ENCODE measurements at regions not wholly inside any gene's neighbourhood (a gene's known extent, or its start where the extent isn't known, plus 50 kb on each side); places are given as distances from the start of the nearest gene placed in this dataset.

DNA sequence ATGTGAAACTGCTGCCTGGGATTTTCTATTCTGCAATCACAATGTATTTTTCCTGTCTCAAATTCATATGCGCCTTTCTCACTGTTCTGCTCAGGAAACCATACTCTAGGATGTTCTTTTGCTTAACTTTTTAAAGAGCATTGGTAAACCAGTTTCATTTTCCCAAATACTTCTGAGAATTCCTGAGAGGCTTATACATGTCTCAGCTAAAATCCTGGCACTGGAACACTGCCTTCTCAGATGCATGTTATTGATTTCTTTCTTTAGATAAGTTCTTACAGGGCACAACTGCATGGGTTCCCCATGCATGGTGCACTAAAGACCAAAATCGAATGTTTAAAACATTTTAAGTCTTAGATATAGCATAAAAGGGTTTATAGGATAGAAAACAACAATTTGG, 178.3 kb upstream of the PLSCR5 start:
- no peak overlapping the region for H3K4me3 Mint-ChIP-seq
- ATAC-seq (no peak), DNase-seq (no peak)
- intact Hi-C loops (cut with micrococcal nuclease), result no loop called here
- Histone ChIP-seq H3K27me3 (ENCODE audit: control insufficient read depth in 2 of 2, insufficient read depth in 2 of 2, low read length in 2 of 2) (no peaks in the 10 kb centered on the region), H3K9me3 (ENCODE audit: control insufficient read depth in 2 of 3, low read length in 3 of 3) (no peaks in the 10 kb centered on the region), H3K4me1 (ENCODE audit: control insufficient read depth in 2 of 2, insufficient read depth in 2 of 2, low read length in 2 of 2) (no peaks in the 10 kb centered on the region), H3K4me3 (ENCODE audit: low read length) (no peak overlapping the region), H3K36me3 (ENCODE audit: control insufficient read depth in 2 of 3, insufficient read depth in 3 of 3, low read length in 3 of 3) (no peaks in the 10 kb centered on the region), H3K27ac (ENCODE audit: low read depth, low read length) (no peak overlapping the region)
- POLR2A ChIA-PET, result no interaction called here
- no peaks in the 10 kb centered on the region for H3K27me3 Mint-ChIP-seq
- CTCF ChIA-PET, result no interaction called here
- peaks cover 0 to 7% (median 0%) of the 10 kb centered on the region in 11 donors for H3K9me3 Mint-ChIP-seq
- H3K4me1 Mint-ChIP-seq, result no peaks in the 10 kb centered on the region
- no peaks in the 10 kb centered on the region for H3K36me3 Mint-ChIP-seq
- no peak overlapping the region for H3K27ac Mint-ChIP-seq

- H3K9me3 ChIP-seq (ENCODE audit: control insufficient read depth in 2 of 3, low read length in 3 of 3), result no peaks in the 10 kb centered on the region
- intact Hi-C loops (cut with micrococcal nuclease), result no loop called here
- H3K36me3 ChIP-seq (ENCODE audit: control insufficient read depth in 2 of 3, insufficient read depth in 3 of 3, low read length in 3 of 3), result no peaks in the 10 kb centered on the region
- ATAC-seq (no peak), DNase-seq (no peak)
- H3K27ac ChIP-seq (ENCODE audit: low read depth, low read length), result no peak overlapping the region
- Mint-ChIP-seq H3K36me3 (no peaks in the 10 kb centered on the region), H3K9me3 (peaks cover 0 to 8% (median 0%) of the 10 kb centered on the region in 11 donors), H3K4me1 (no peaks in the 10 kb centered on the region), H3K27me3 (no peaks in the 10 kb centered on the region), H3K4me3 (no peak overlapping the region), H3K27ac (no peak overlapping the region)
- no peaks in the 10 kb centered on the region for H3K4me1 ChIP-seq (ENCODE audit: control insufficient read depth in 2 of 2, insufficient read depth in 2 of 2, low read length in 2 of 2)
- POLR2A ChIA-PET, result no interaction called here
- H3K27me3 ChIP-seq (ENCODE audit: control insufficient read depth in 2 of 2, insufficient read depth in 2 of 2, low read length in 2 of 2), result no peaks in the 10 kb centered on the region
- CTCF ChIA-PET, result no interaction called here
- H3K4me3 ChIP-seq (ENCODE audit: low read length), result no peak overlapping the region
Measured at GRCh38 chr3:146781606-146782005, 176.5 kb upstream of the PLSCR5 start.

DNA sequence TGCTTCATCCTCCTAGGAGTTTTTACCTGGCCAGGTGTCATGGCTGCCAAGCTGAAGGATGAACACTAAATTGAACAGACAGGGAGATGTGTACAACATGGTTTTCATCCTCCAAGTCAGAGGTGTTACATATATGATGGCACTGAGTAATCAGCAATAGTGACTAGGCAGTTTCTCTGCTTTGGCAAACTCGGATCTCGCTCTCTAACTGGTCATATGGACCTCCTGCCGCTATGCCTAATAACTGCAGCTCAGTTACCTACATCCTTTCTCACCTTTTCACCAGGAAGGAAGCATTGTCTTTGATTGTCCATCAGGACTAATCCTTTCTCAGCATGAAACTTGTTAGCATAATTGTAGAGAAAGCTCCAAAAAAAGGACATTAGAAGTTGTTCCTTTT, 175.9 kb upstream of the PLSCR5 start:
- Histone ChIP-seq H3K36me3 (ENCODE audit: control insufficient read depth in 2 of 3, insufficient read depth in 3 of 3, low read length in 3 of 3) (no peaks in the 10 kb centered on the region), H3K4me1 (ENCODE audit: control insufficient read depth in 2 of 2, insufficient read depth in 2 of 2, low read length in 2 of 2) (no peaks in the 10 kb centered on the region), H3K9me3 (ENCODE audit: control insufficient read depth in 2 of 3, low read length in 3 of 3) (no peaks in the 10 kb centered on the region), H3K4me3 (ENCODE audit: low read length) (no peak overlapping the region), H3K27ac (ENCODE audit: low read depth, low read length) (no peak overlapping the region), H3K27me3 (ENCODE audit: control insufficient read depth in 2 of 2, insufficient read depth in 2 of 2, low read length in 2 of 2) (no peaks in the 10 kb centered on the region)
- Mint-ChIP-seq H3K9me3 (peaks cover 0 to 6% (median 0%) of the 10 kb centered on the region in 11 donors), H3K27ac (no peak overlapping the region), H3K4me3 (no peak overlapping the region), H3K36me3 (no peaks in the 10 kb centered on the region), H3K27me3 (no peaks in the 10 kb centered on the region), H3K4me1 (no peaks in the 10 kb centered on the region)
- intact Hi-C loops (cut with micrococcal nuclease), result no loop called here
- ATAC-seq (no peak), DNase-seq (no peak)
- ChIA-PET POLR2A (no interaction called here), CTCF (no interaction called here)

DNA sequence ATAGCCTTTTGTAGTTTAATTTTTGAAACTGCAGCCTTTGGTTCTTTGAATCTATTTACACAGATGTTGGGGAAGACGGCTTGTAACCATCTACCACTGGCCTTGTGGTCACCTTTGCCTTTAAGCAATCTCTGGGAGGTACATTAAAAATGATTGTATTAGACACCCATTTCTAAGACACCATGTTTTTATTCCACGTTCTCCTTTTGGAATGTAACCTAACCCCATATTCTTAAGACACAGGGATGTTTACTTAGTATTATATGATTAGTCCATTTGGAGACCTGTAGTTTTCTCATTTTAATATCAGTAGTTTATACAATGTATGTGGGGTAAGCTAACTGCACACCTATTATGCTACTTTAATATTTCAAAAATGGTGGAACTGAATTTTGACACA, 175.1 kb upstream of the PLSCR5 start:
- POLR2A ChIA-PET, result no interaction called here
- CTCF ChIA-PET, result no interaction called here
- H3K27ac Mint-ChIP-seq, result no peak overlapping the region
- H3K36me3 Mint-ChIP-seq, result no peaks in the 10 kb centered on the region
- H3K27me3 Mint-ChIP-seq, result no peaks in the 10 kb centered on the region
- no peak overlapping the region for H3K4me3 Mint-ChIP-seq
- no peaks in the 10 kb centered on the region for H3K36me3 ChIP-seq (ENCODE audit: control insufficient read depth in 2 of 3, insufficient read depth in 3 of 3, low read length in 3 of 3)
- H3K9me3 Mint-ChIP-seq, result peaks cover 0 to 6% (median 0%) of the 10 kb centered on the region in 11 donors
- no peaks in the 10 kb centered on the region for H3K4me1 ChIP-seq (ENCODE audit: control insufficient read depth in 2 of 2, insufficient read depth in 2 of 2, low read length in 2 of 2)
- ATAC-seq (no peak), DNase-seq (no peak)
- no peaks in the 10 kb centered on the region for H3K9me3 ChIP-seq (ENCODE audit: control insufficient read depth in 2 of 3, low read length in 3 of 3)
- H3K27me3 ChIP-seq (ENCODE audit: control insufficient read depth in 2 of 2, insufficient read depth in 2 of 2, low read length in 2 of 2), result no peaks in the 10 kb centered on the region
- H3K27ac ChIP-seq (ENCODE audit: low read depth, low read length), result no peak overlapping the region
- intact Hi-C loops (cut with micrococcal nuclease), result no loop called here
- H3K4me1 Mint-ChIP-seq, result no peaks in the 10 kb centered on the region
- no peak overlapping the region for H3K4me3 ChIP-seq (ENCODE audit: low read length)

DNA sequence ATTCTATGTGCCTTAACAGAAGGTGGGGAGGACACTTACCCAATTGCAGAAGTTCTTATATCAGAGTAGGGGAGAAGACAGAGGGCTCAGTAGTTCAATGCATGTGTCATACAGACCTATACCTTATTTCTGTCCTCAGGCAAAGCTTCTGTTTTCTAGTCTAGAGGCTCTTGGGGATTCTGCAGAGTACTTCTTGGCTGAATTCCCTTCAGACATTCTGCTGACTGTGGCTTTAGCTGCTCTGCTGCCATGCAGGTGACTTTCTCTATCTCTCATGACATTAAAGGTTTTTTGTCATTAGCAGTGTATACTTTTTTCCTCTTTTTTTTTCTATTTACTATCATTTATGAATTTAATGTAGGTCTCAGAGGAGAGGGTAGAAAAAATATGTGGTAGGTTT, 172.8 kb upstream of the PLSCR5 start:
- Histone ChIP-seq H3K9me3 (ENCODE audit: control insufficient read depth in 2 of 3, low read length in 3 of 3) (no peaks in the 10 kb centered on the region), H3K36me3 (ENCODE audit: control insufficient read depth in 2 of 3, insufficient read depth in 3 of 3, low read length in 3 of 3) (no peaks in the 10 kb centered on the region), H3K4me3 (ENCODE audit: low read length) (no peak overlapping the region), H3K27me3 (ENCODE audit: control insufficient read depth in 2 of 2, insufficient read depth in 2 of 2, low read length in 2 of 2) (no peaks in the 10 kb centered on the region), H3K4me1 (ENCODE audit: control insufficient read depth in 2 of 2, insufficient read depth in 2 of 2, low read length in 2 of 2) (no peaks in the 10 kb centered on the region), H3K27ac (ENCODE audit: low read depth, low read length) (no peak overlapping the region)
- Mint-ChIP-seq H3K27ac (no peak overlapping the region), H3K4me1 (no peaks in the 10 kb centered on the region), H3K27me3 (no peaks in the 10 kb centered on the region), H3K9me3 (peaks cover 0 to 6% (median 0%) of the 10 kb centered on the region in 11 donors), H3K36me3 (no peaks in the 10 kb centered on the region), H3K4me3 (no peak overlapping the region)
- intact Hi-C loops (cut with micrococcal nuclease), result no loop called here
- POLR2A ChIA-PET, result no interaction called here
- ATAC-seq (no peak), DNase-seq (no peak)
- CTCF ChIA-PET, result no interaction called here

DNA sequence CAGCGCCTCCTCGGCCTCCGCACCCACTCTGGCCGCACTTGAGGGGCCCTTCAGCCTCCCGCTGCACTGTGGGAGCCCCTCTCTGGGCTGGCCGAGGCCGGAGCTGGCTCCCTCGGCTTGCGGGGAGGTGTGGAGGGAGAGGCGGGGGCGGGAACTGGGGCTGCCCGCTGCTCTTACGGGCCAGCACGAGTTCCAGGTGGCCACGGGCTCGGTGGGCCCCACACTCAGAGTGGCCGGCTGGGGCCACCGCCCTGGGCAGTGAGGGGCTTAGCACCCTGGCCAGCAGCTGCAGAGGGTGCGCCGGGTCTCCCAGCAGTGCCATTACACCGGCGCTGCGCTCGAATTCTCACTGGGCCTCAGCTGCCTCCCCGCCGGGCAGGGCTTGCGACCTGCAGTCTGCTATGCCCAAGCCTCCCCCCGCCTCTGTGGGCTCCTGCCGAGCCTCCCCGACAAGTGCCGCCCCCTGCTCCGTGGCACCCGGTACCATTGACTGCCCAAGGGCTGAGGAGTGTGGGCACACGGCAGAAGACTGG, 167.1 kb upstream of the PLSCR5 start:
- Histone ChIP-seq H3K4me3 (ENCODE audit: low read length) (no peak overlapping the region), H3K36me3 (ENCODE audit: control insufficient read depth in 2 of 3, insufficient read depth in 3 of 3, low read length in 3 of 3) (no peaks in the 10 kb centered on the region), H3K9me3 (ENCODE audit: control insufficient read depth in 2 of 3, low read length in 3 of 3) (no peaks in the 10 kb centered on the region), H3K4me1 (ENCODE audit: control insufficient read depth in 2 of 2, insufficient read depth in 2 of 2, low read length in 2 of 2) (no peaks in the 10 kb centered on the region), H3K27ac (ENCODE audit: low read depth, low read length) (no peak overlapping the region), H3K27me3 (ENCODE audit: control insufficient read depth in 2 of 2, insufficient read depth in 2 of 2, low read length in 2 of 2) (no peaks in the 10 kb centered on the region)
- DNase-seq (no peak), ATAC-seq (no peak)
- intact Hi-C loops (cut with micrococcal nuclease), result no loop called here
- Mint-ChIP-seq H3K9me3 (peaks cover 0 to 8% (median 2%) of the 10 kb centered on the region in 11 donors), H3K27me3 (no peaks in the 10 kb centered on the region), H3K36me3 (no peaks in the 10 kb centered on the region), H3K4me3 (no peak overlapping the region), H3K4me1 (no peaks in the 10 kb centered on the region), H3K27ac (no peak overlapping the region)
- ChIA-PET CTCF (no interaction called here), POLR2A (no interaction called here)

GRCh38 chr3:146770881-146771280, 165.7 kb upstream of the PLSCR5 start:
- no peaks in the 10 kb centered on the region for H3K36me3 Mint-ChIP-seq
- intact Hi-C loops (cut with micrococcal nuclease), result no loop called here
- no peak overlapping the region for H3K4me3 Mint-ChIP-seq
- no peaks in the 10 kb centered on the region for H3K4me1 ChIP-seq (ENCODE audit: control insufficient read depth in 2 of 2, insufficient read depth in 2 of 2, low read length in 2 of 2)
- H3K4me3 ChIP-seq (ENCODE audit: low read length), result no peak overlapping the region
- no peak for ATAC-seq
- H3K27me3 Mint-ChIP-seq, result no peaks in the 10 kb centered on the region
- H3K9me3 Mint-ChIP-seq, result peaks cover 0 to 8% (median 2%) of the 10 kb centered on the region in 11 donors
- no peak for DNase-seq
- no peaks in the 10 kb centered on the region for H3K9me3 ChIP-seq (ENCODE audit: control insufficient read depth in 2 of 3, low read length in 3 of 3)
- CTCF ChIA-PET, result no interaction called here
- H3K27ac ChIP-seq (ENCODE audit: low read depth, low read length), result no peak overlapping the region
- H3K4me1 Mint-ChIP-seq, result no peaks in the 10 kb centered on the region
- H3K27ac Mint-ChIP-seq, result no peak overlapping the region
- no peaks in the 10 kb centered on the region for H3K36me3 ChIP-seq (ENCODE audit: control insufficient read depth in 2 of 3, insufficient read depth in 3 of 3, low read length in 3 of 3)
- POLR2A ChIA-PET, result no interaction called here
- no peaks in the 10 kb centered on the region for H3K27me3 ChIP-seq (ENCODE audit: control insufficient read depth in 2 of 2, insufficient read depth in 2 of 2, low read length in 2 of 2)
